ENCODE measurements at regions not wholly inside any gene's neighbourhood (a gene's known extent, or its start where the extent isn't known, plus 50 kb on each side); places are given as distances from the start of the nearest gene placed in this dataset.

GRCh38 chr7:156095908-156096539, 283.8 kb upstream of the SHH start (continued):
- TF ChIP-seq REST (IDR thresholded peaks at IDR 0.05) (no peak), YY1 (IDR thresholded peaks at IDR 0.05) (no peak), RXRA (IDR thresholded peaks at IDR 0.05) (no peak), SP1 (IDR thresholded peaks at IDR 0.05) (no peak), JUND (IDR thresholded peaks at IDR 0.05) (no peak), EGR1 (IDR thresholded peaks at IDR 0.05; ENCODE audit: low read depth in 2 of 2) (no peak), FOXA2 (IDR thresholded peaks at IDR 0.05) (no peak), NR2F2 (IDR thresholded peaks at IDR 0.05) (no peak)

GRCh38 chr7:156094350-156095146, 282.3 kb upstream of the SHH start:
- H3K9ac ChIP-seq (ENCODE audit: low read depth in 1 of 2, low read length in 2 of 2): no peak overlapping the region
- H3K27ac ChIP-seq (ENCODE audit: low read depth in 1 of 2, low read length in 2 of 2): no peak overlapping the region
- H3K27me3 ChIP-seq (ENCODE audit: control insufficient read depth in 4 of 4, insufficient read depth in 4 of 4, low read length in 3 of 4): no peaks in the 10 kb centered on the region
- DNase-seq (ENCODE audit: low spot score): no peak
- H3K4me3 ChIP-seq (ENCODE audit: low read depth in 1 of 3, low read length in 3 of 3): no peak overlapping the region
- TF ChIP-seq NR2F2 (IDR thresholded peaks at IDR 0.05): no peak
- no peak for TF ChIP-seq MAX (IDR thresholded peaks at IDR 0.05)
- TF ChIP-seq HNF4G (IDR thresholded peaks at IDR 0.05): no peak
- TF ChIP-seq RAD21 (IDR thresholded peaks at IDR 0.05): no peak
- TF ChIP-seq YY1 (IDR thresholded peaks at IDR 0.05): no peak
- no peak for TF ChIP-seq ZBTB33 (IDR thresholded peaks at IDR 0.05)
- no peak for TF ChIP-seq RXRA (IDR thresholded peaks at IDR 0.05)
- TF ChIP-seq SP1 (IDR thresholded peaks at IDR 0.05): no peak
- no peak for TF ChIP-seq EGR1 (IDR thresholded peaks at IDR 0.05; ENCODE audit: low read depth in 2 of 2)
- TF ChIP-seq TAF1 (conservative IDR thresholded peaks at IDR 0.05): no peak
- no peak for TF ChIP-seq HNF4A (conservative IDR thresholded peaks at IDR 0.05)
- no peak for TF ChIP-seq CTCF (IDR thresholded peaks at IDR 0.05; ENCODE audit: low read depth, low read length, missing input control)
- TF ChIP-seq JUND (IDR thresholded peaks at IDR 0.05): no peak
- TF ChIP-seq REST (IDR thresholded peaks at IDR 0.05): no peak
- TF ChIP-seq GABPA (IDR thresholded peaks at IDR 0.05 in 1 of 2, conservative IDR thresholded peaks at IDR 0.05 in 1 of 2): no peak
- no peaks in the 10 kb centered on the region for H3K4me1 ChIP-seq (ENCODE audit: control insufficient read depth in 4 of 4, insufficient read depth in 4 of 4, low read length in 3 of 4)
- WGBS: 85% methylated on average over 15 of the region's 15 CpGs
- no peaks in the 10 kb centered on the region for H3K36me3 ChIP-seq (ENCODE audit: control insufficient read depth in 4 of 4, insufficient read depth in 3 of 4, low read depth in 1 of 4, low read length in 3 of 4)
- H3K9me3 ChIP-seq (ENCODE audit: control insufficient read depth in 4 of 4, low read length in 3 of 4): no peaks in the 10 kb centered on the region
